ENCODE measurements at regions not wholly inside any gene's neighbourhood (a gene's known extent, or its start where the extent isn't known, plus 50 kb on each side); places are given as distances from the start of the nearest gene placed in this dataset.

DNA sequence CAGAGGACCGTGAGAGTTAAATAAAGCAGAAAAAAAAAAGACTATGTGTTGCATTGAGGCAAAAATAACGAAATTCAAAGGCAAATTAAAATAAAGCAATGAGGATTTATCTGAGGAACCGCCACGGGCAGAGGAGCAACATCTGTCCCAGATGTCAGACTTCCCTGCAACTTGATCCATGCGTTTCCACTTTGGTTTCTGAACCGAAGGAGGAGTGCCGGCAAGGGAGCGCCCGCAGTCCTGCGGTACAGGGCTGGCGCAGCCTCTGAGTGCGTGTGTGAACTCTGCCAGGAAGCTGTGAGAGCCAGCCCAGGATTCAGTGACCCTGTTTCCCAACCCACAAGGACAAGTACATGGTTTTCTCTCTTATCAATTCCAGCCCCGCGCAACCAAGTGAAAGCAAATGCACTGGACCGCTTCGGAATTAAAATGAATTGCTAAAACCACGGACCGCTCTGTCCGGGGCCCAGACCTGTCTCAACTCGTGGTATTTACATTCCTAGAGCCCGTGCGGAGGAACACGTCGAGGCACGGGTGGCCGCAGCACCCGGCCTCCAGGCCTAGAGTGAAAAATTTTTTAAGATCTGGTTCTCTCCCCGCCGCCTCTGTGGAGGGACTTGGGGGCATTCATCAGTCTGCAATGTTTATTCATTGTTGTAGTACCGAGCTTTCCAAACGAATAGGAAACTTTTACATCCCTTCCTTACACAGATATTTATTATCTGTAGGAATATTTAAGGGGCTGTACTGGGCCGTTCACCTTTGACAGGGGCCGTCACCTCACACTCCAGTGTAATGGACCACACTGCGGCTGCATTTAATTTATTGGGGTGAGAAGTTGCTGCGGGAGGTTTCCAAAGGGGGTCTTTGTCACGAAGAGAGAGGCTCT is 291.5 kb upstream of the NFE2L3 start:
- no peaks in the 10 kb centered on the region for H3K79me2 ChIP-seq (replicated peaks; ENCODE audit: insufficient read depth, low read length)
- TF ChIP-seq RAD21 (conservative IDR thresholded peaks at IDR 0.05) (no peak), POLR2AphosphoS5 (IDR thresholded peaks at IDR 0.05) (peak; percentile 55), EZH2 (IDR thresholded peaks at IDR 0.05; ENCODE audit: borderline replicate concordance, insufficient read depth, low read length, poor library complexity, severe bottlenecking) (peak; percentile 75), EP300 (conservative IDR thresholded peaks at IDR 0.05; ENCODE audit: poor library complexity, severe bottlenecking) (no peak)
- H3K9ac ChIP-seq (ENCODE audit: low read length): no peak overlapping the region
- H3K9me3 ChIP-seq (ENCODE audit: low read length): no peaks in the 10 kb centered on the region
- H3K4me2 ChIP-seq (ENCODE audit: low read length): no peak overlapping the region
- no peak overlapping the region for H2AFZ ChIP-seq (ENCODE audit: low read depth, low read length)
- H3K27ac ChIP-seq (ENCODE audit: low read length): no peak overlapping the region
- no peak overlapping the region for H3K4me3 ChIP-seq (ENCODE audit: low read length)
- H3K36me3 ChIP-seq (ENCODE audit: insufficient read depth, low read length): no peaks in the 10 kb centered on the region
- peaks cover 4% of the 10 kb centered on the region for H3F3A ChIP-seq (ENCODE audit: insufficient read depth, low read length, poor library complexity, severe bottlenecking)
- H3K27me3 ChIP-seq (ENCODE audit: insufficient read depth, low read depth, low read length): peaks cover 98% of the 10 kb centered on the region
- H4K20me1 ChIP-seq (ENCODE audit: insufficient read depth): no peaks in the 10 kb centered on the region
- H3K9me2 ChIP-seq (ENCODE audit: insufficient read depth, low read length): no peaks in the 10 kb centered on the region

- Histone ChIP-seq H3F3A (ENCODE audit: insufficient read depth, low read length, poor library complexity, severe bottlenecking) (peaks cover 4% of the 10 kb centered on the region), H3K27ac (ENCODE audit: low read length) (no peak overlapping the region), H2AFZ (ENCODE audit: low read depth, low read length) (no peak overlapping the region), H3K9ac (ENCODE audit: low read length) (no peak overlapping the region), H3K36me3 (ENCODE audit: insufficient read depth, low read length) (no peaks in the 10 kb centered on the region), H3K4me2 (ENCODE audit: low read length) (no peak overlapping the region), H4K20me1 (ENCODE audit: insufficient read depth) (no peaks in the 10 kb centered on the region), H3K9me2 (ENCODE audit: insufficient read depth, low read length) (no peaks in the 10 kb centered on the region), H3K9me3 (ENCODE audit: low read length) (no peaks in the 10 kb centered on the region), H3K4me3 (ENCODE audit: low read length) (no peak overlapping the region), H3K79me2 (replicated peaks; ENCODE audit: insufficient read depth, low read length) (no peaks in the 10 kb centered on the region), H3K27me3 (ENCODE audit: insufficient read depth, low read depth, low read length) (peaks cover 98% of the 10 kb centered on the region)
- no peak for TF ChIP-seq EP300 (conservative IDR thresholded peaks at IDR 0.05; ENCODE audit: poor library complexity, severe bottlenecking)
- TF ChIP-seq CTCF (IDR thresholded peaks at IDR 0.05; ENCODE audit: poor library complexity, severe bottlenecking): no peak
- no peak for TF ChIP-seq POLR2AphosphoS5 (IDR thresholded peaks at IDR 0.05)
- TF ChIP-seq EZH2 (IDR thresholded peaks at IDR 0.05; ENCODE audit: borderline replicate concordance, insufficient read depth, low read length, poor library complexity, severe bottlenecking): no peak
- TF ChIP-seq REST (IDR thresholded peaks at IDR 0.05; ENCODE audit: borderline replicate concordance): no peak
- no peak for TF ChIP-seq TAF1 (IDR thresholded peaks at IDR 0.05; ENCODE audit: low read depth)
- no peak for TF ChIP-seq SMC3 (conservative IDR thresholded peaks at IDR 0.05; ENCODE audit: poor library complexity)
- TF ChIP-seq MXI1 (conservative IDR thresholded peaks at IDR 0.05; ENCODE audit: poor library complexity, severe bottlenecking): no peak
- no peak for TF ChIP-seq RAD21 (conservative IDR thresholded peaks at IDR 0.05)
Measured at GRCh38 chr7:25861164-25861496, 290.9 kb upstream of the NFE2L3 start.

Measured in neural cell (in vitro differentiated cells).